NK-92 treated with Interleukin-12 subunit alpha and Interleukin-12 subunit beta, amount 100 ng/mL, for 24 hours (cell line): ENCODE measurements at regions not wholly inside any gene's neighbourhood (a gene's known extent, or its start where the extent isn't known, plus 50 kb on each side); places are given as distances from the start of the nearest gene placed in this dataset.
A peak's percentile ranks its signal among the peaks of the same experiment; 100 is the strongest.

Experiments
- DNase-seq: peaks from one replicate; lab custom pipeline; 2025; lab: John Stamatoyannopoulos, UW

DNA sequence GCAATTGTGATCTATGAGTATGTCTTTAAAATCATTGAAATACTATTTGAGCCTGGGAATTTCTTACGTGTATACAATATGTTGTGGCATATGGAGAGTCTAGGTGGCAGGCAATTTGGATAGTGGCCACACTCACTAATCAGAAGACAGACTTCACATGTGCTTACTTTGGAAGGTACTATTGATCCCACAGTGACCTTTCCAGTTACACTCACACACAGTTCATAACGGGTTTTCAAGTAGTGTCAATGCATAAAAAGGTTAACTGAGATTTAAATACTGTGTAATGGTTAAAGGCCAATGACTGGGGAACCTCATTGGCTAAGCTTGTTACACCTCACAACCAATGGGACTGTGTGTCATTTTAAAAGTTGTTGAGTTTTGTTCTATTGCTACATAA is 783.2 kb downstream of the RPA4 start:
- no peak for DNase-seq

- no peak for DNase-seq
These were observed 784.4 kb downstream of the RPA4 start for GRCh38 chrX:97668126-97668525.

- no peak for DNase-seq
These were observed 788.4 kb downstream of the RPA4 start for GRCh38 chrX:97672138-97672537.

GRCh38 chrX:97672608-97673007 is 788.9 kb downstream of the RPA4 start:
- no peak for DNase-seq

DNA sequence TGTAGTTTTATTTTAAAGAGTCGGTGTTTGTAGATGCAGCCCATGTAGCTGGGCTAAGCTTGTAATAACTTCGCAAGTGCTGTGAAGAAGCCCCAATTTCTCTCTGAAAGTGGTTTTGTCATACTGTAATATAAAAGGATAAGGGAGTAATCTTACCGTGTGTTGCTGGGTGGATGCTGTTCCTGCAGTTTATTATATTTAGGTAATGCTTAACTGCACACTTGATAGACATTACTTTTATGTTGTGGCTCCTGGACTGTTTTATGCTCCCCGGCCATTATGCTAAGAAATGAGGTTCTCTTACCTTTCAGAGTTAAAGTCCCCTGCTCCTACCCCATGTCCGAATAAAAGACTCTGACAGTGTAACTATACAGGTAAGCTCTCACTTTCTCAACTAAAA is 789.4 kb downstream of the RPA4 start:
- no peak for DNase-seq

- no peak for DNase-seq
These were observed 799.5 kb downstream of the RPA4 start for GRCh38 chrX:97682991-97683840.

DNA sequence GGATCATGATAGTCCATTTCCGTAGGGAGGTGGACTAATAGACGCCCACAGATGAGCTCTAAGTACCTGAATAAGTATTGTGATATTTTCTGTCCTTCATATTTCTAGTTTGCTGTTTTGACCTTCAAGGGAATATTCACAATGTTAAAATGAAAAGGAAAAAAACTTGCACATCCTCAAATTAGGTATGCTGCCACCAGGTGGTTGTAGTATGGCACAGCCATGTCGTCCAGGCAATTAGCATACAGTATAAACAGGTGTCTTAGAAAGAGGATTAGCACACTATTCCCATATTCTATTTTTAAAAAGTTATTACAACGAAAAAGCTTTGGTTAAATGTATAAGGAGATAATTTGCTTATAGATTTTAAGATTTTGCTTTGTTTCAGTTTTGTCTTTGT is 802.0 kb downstream of the RPA4 start:
- DNase-seq, result peak; percentile 3

DNA sequence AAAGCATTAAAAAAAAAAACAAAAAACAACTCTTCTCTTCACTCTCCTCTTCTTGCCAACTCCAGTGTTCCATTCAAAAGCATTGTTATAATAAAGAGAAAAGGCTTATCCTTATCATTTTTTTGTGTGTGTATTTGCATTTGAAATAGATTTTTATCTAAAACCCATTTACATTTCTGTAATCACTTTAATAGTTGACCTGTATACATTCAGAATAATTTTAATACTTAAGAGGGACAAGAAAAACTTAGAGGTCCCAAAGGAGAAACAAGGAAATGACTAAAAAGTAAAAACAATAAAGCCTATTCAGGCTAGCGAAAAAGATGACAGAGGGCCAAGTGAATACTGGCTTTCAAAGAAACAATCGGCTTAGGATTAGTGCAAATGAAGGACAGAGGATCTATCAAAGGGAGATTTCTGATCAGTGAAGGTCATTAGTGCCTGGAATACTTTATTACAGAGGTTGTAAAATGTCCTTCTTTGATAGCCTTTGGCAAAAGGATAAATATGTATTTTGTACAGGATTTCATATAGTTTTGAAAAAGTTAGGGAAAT is 808.3 kb downstream of the RPA4 start:
- no peak for DNase-seq

DNA sequence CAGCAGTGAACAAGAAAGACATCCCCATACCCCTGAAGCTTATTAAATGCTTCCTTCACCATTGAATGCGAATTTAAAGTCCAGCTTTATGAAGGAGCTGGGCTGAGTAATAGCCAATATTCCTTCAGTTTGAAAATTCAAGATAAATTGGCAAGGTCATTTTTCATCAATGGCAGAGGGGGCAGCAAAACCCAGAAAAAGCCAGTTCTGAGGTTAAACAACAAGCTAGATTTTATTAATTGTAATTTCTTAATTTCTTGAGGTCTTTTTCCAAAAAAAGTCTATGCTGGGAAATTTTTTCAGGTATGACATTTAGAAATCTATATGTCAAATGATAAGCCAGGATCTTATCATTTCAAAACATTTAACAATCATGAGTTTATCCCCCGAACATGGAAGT is 808.9 kb downstream of the RPA4 start:
- no peak for DNase-seq

GRCh38 chrX:97700547-97700946 is 816.8 kb downstream of the RPA4 start:
- no peak for DNase-seq

DNA sequence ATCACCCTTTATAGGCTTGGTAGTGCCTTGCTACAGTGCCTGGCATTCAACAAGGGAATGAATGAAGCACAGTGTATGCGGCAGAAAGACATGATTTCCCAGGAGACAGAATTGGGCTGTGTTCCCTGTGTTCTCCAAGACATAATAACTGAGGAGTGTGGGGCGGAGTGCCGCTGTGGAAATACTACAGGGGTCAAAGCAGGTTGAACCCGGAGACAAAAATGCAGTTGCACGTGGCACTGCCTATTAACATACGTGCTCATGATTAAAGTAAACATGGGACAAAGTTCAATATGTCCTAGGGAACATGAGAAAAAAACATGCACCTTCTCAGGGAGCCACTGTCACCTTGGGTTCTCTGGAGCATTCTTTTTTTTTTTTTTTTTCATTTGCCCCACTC is 820.8 kb downstream of the RPA4 start:
- DNase-seq, result no peak

DNA sequence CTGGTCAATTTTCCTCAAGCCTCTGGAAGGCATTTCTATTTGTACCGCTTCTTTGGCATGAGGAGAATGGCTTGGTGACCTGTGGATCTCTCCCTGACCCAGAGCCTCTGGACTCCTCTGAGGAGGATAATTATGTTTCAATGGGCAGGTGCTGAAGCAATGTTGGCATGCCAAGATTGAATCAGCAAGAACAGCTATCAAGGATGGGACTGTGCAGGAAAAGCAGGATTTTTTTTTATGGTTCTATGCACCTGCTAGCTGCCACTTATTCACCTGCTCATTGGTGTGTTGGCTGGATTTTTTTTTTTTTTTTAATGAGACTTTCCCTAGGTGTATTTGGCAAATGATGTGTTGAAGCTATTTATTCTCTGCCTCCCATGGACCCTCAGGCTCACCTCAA is 821.2 kb downstream of the RPA4 start:
- DNase-seq, result no peak

DNA sequence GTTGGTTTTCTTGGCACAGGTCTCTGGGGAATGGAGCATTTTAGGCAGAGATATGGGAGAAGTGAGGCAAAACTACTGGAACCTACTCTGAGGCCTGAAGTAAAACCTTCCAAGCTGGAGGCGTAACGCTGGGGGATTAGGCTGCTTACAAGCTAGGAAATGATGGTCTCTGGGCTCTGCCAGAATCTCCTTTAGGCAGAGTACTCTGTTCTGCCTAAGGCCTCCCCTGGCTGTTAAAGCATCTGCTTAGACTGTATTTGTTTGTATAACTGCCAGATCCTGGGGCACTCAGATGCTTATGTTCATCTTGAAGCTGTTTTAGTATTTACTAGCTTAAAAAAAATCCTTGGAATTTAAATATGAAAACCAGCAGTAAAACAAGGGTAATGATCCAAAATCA is 822.2 kb downstream of the RPA4 start:
- no peak for DNase-seq

DNA sequence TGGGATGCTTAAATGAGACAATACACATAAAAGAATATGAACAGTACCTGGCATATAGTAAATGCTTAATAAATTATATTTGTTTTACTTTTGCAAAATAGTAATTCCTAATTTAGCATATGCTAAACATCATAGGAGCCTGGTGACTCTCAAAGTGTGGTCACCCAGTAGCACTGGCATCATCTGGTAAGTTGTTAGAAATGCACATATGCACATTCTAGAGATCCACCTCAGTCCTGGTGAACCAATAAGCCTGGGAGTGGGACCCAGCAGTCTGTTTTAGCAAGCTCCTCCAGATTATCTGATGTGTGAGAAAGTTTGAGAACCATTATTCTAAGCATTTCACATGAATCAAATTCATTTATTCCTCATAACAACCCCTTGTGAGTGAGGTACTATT is 830.4 kb downstream of the RPA4 start:
- DNase-seq, result no peak

DNA sequence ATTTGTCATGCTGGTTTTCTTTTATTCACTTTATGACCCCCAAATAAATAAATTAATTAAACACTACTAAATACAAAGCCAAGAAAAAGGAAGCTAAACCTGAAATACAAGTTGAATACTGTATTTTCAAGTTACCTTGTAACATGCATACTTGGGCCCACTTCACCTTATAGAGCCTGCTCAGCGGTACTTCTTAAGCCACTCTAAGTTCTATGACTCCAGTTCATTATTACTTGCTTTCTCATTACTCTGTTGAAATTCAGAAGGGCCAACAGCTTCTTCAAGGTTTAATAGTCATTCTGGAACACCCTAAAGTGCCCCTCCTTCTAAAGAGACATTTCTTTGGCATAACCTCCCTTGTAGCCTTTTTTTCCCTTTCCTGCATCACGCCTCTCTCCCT is 844.5 kb downstream of the RPA4 start:
- no peak for DNase-seq

- no peak for DNase-seq
These were observed 856.3 kb downstream of the RPA4 start for GRCh38 chrX:97740044-97740443.

GRCh38 chrX:97740886-97741285 is 857.2 kb downstream of the RPA4 start:
- no peak for DNase-seq

- DNase-seq, result peak; percentile 3
These were observed 859.3 kb downstream of the RPA4 start for GRCh38 chrX:97743014-97743413.

DNA sequence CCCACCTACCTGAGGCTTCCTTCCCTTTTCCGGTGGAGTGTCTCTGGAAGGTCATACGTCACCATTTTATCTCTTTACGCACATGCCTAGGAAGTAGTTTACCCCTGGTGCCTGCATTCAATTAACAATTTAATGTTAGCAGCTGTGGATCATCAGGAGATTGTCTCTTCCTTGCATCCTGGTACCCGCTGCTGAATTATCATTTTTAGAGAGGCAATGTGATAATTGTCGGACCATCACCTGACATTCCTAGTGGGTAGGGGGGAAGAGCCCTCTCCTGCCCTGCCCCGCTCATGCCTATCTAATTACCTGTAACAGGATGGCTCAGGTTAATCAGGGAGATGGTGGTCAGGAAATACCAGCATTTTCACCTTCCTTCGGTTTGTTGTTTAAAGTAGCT is 863.6 kb downstream of the RPA4 start:
- DNase-seq, result no peak

DNA sequence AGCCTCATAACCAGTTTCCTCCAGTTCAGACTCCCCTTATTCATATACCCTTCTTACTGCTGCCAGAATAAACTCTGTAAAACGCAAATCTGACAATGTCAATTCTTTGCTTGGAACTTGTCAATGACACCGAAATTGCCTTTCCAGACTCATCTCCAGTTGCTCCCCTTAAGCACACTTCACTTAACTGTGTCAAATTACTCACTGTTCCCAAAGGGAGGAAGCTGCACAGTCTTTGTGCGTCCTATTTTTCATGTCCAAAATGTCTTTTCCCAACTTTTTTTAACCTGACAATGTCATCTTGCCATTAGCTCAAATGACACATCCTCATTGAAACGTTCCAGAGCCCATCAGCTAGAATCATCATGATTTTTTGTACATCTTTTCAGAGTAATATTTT is 867.3 kb downstream of the RPA4 start:
- DNase-seq, result no peak

DNA sequence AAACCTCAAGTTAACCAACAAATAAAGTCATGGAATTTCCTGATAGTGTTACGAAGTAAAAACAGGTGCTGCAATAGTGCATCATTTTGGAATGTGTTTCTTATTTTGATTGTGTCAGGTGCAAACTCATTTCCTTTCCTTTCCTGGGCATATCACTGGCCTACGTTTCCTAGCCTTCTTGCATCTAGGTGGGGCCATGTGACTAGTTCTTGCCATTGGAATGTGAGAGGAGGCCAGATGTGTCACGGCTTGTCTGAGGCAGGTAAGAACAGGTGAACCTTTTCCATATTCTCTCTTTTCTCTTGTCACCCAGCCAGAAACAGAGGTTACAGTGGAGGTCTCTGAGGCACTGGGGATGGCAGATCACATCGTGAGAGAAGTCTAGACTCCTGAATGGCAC is 868.0 kb downstream of the RPA4 start:
- DNase-seq, result no peak

DNA sequence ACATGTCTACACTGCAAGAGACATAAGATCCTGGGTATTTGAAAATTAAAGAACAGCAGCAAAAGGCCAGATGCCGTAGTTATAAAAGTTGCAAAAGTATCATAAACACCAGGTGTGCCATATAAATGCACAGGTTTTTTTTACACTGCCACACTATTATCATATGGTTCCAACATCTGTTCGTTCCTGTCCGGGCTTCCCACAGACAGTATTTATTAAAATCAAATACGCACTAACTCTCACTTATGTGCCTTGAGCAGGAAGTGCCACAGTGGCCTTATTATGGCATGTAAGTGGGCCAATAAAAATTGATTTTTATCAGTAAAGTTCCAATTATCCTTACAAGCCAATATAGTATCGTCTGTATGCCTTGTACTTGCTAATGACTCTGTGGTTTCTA is 873.2 kb downstream of the RPA4 start:
- DNase-seq, result no peak

GRCh38 chrX:97763391-97763790 is 879.7 kb downstream of the RPA4 start:
- no peak for DNase-seq

DNA sequence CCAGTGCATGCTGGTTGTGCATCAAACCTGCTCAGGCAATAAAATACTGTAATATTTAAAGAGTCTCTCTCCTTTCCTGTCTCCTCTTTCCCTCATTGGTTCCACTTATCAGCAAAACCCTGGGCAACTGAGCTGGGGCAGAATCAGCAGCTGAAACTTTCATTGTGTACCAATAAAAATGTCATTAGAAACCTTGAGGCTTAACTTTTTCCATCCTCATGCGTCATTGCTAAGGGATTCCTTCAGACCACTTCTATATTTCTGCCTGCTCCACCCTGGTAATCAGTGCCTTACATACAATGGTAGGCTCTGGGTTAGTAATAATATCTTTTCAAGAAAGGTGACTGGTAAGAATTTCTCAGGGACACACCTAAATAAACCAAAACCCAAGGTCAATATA is 880.3 kb downstream of the RPA4 start:
- DNase-seq, result no peak
